MM.1S (cell line): ENCODE measurements at regions not wholly inside any gene's neighbourhood (a gene's known extent, or its start where the extent isn't known, plus 50 kb on each side); places are given as distances from the start of the nearest gene placed in this dataset.

Experiments used
- DNase-seq: peaks from one replicate; pipeline ENCODE4 v3.0.0-alpha.2; 2015
- H2AFZ ChIP-seq: fragments of 300-600 bp; sonication (generic); 2 replicates; pipeline ENCODE4 v1.6.0; 2016; ENCODE audit warnings: antibody characterized with exemption, low read length
- H3F3A ChIP-seq: fragments of 300-600 bp; sonication (generic); 2 replicates; pipeline ENCODE4 v1.6.1; 2016; ENCODE audit warnings: mild to moderate bottlenecking, antibody characterized with exemption, low read length, moderate library complexity, mixed read lengths; ENCODE audit not compliant: insufficient read depth
- H3K27ac ChIP-seq: fragments of 300-600 bp; sonication (generic); 2 replicates; pipeline ENCODE4 v1.5.1; 2016; ENCODE audit warnings: mild to moderate bottlenecking, low read length
- H3K27me3 ChIP-seq: fragments of 300-600 bp; sonication (generic); replicated peaks from 2 replicates; pipeline ENCODE4 v1.6.0; 2016; ENCODE audit warnings: low read length; ENCODE audit not compliant: insufficient read depth
- H3K36me3 ChIP-seq: fragments of 300-600 bp; sonication (generic); replicated peaks from 2 replicates; pipeline ENCODE4 v1.6.1; 2016; ENCODE audit warnings: mild to moderate bottlenecking, low read length, mixed read lengths; ENCODE audit not compliant: insufficient read depth
- H3K4me1 ChIP-seq: fragments of 300-600 bp; sonication (generic); 2 replicates; pipeline ENCODE4 v1.6.1; 2016; ENCODE audit warnings: low read length, mixed read lengths
- H3K4me2 ChIP-seq: fragments of 300-600 bp; sonication (generic); 2 replicates; pipeline ENCODE4 v1.6.0; 2016; ENCODE audit warnings: low read depth, low read length
- H3K4me3 ChIP-seq: fragments of 300-600 bp; sonication (generic); 2 replicates; pipeline ENCODE4 v1.5.1; 2016; ENCODE audit warnings: low read length, mixed read lengths
- H3K79me2 ChIP-seq: fragments of 300-600 bp; sonication (generic); 2 replicates; pipeline ENCODE4 v1.6.1; 2016; ENCODE audit warnings: mixed run types, low read length, mixed read lengths
- H3K9ac ChIP-seq: fragments of 300-600 bp; sonication (generic); 2 replicates; pipeline ENCODE4 v1.6.1; 2016; ENCODE audit warnings: low read length, mixed read lengths
- H3K9me2 ChIP-seq: fragments of 300-600 bp; sonication (generic); replicated peaks from 2 replicates; pipeline ENCODE4 v1.6.1; 2016; ENCODE audit warnings: mild to moderate bottlenecking, low read length, mixed read lengths; ENCODE audit not compliant: insufficient read depth
- H3K9me3 ChIP-seq: fragments of 300-600 bp; sonication (generic); replicated peaks from 2 replicates; pipeline ENCODE4 v1.6.1; 2016; ENCODE audit warnings: mild to moderate bottlenecking, low read length, mixed read lengths; ENCODE audit not compliant: insufficient read depth
- H4K20me1 ChIP-seq: fragments of 300-600 bp; sonication (generic); 2 replicates; pipeline ENCODE4 v1.6.1; 2016; ENCODE audit warnings: mild to moderate bottlenecking, low read length, moderate library complexity, mixed read lengths; ENCODE audit not compliant: insufficient read depth
- EZH2 ChIP-seq: fragments of 300-600 bp; sonication (generic); optimal IDR thresholded peaks from 2 replicates; pipeline ENCODE3; 2017; ENCODE audit warnings: low read depth, mild to moderate bottlenecking, antibody characterized with exemption, low read length, mixed read lengths
- EZH2phosphoT487 ChIP-seq: fragments of 300-600 bp; sonication (generic); IDR thresholded peaks from 2 replicates; pipeline ENCODE4 v1.6.1; 2018; ENCODE audit warnings: antibody characterized with exemption, low read length
- TF ChIP-seq, protein P1 (sequence below): fragments of 300-600 bp; sonication (generic); IDR thresholded peaks from 2 replicates; pipeline ENCODE4 v1.5.1; 2016; ENCODE audit warnings: antibody characterized with exemption, low read length, mixed read lengths

DNA sequence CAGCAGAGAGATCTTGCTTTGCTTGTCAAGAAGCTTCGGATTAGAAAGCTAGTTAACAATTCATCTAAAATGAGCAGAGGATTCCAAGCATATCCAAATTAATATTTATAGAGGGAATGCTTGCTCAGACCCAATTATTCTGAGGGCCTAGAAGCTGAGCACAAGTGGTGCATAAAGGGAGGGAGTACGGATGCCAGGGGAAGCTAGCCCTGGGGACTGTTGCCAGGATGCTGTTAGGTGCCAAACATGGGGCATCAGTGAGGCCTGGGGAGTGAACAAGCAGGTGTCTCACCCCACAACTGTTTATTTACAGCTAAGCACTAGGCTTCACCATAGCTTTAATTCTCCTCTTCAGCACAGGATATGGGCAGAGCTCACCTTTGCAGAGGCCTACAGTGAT lies 684.1 kb upstream of the C16orf82 start:
- H3K4me1 ChIP-seq, result no peaks in the 10 kb centered on the region
- no peaks in the 10 kb centered on the region for H4K20me1 ChIP-seq
- H3K27me3 ChIP-seq, result no peaks in the 10 kb centered on the region
- H3F3A ChIP-seq, result no peaks in the 10 kb centered on the region
- H3K9ac ChIP-seq, result no peak overlapping the region
- no peak overlapping the region for H2AFZ ChIP-seq
- no peak overlapping the region for H3K4me2 ChIP-seq
- no peaks in the 10 kb centered on the region for H3K9me2 ChIP-seq
- no peak for DNase-seq
- no peaks in the 10 kb centered on the region for H3K36me3 ChIP-seq
- no peaks in the 10 kb centered on the region for H3K79me2 ChIP-seq
- no peaks in the 10 kb centered on the region for H3K9me3 ChIP-seq
- H3K4me3 ChIP-seq, result no peak overlapping the region
- no peak overlapping the region for H3K27ac ChIP-seq
- no peak for TF ChIP-seq EZH2phosphoT487
- TF ChIP-seq EZH2, result no peak

DNA sequence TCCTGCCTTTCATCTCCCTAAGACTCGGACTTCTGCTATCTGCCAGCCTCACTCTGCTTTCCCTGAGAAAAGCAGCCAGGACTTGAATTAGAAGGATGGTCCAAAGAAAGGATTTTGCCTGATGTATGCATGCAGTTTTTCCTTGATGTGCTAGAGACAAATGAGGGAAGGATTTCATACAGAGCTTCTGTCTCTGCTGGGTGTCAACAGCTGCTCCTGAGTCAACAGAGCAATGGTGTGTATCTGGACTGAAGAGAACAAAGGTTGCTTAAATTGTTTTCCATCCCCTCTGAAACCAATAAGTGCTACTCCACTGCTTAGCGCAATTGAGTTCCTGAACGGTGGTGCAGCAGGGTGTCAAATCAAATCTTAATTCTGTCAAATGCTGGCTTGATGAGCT lies 680.6 kb upstream of the C16orf82 start:
- H4K20me1 ChIP-seq, result no peaks in the 10 kb centered on the region
- TF ChIP-seq EZH2phosphoT487 (no peak), EZH2 (no peak)

DNA sequence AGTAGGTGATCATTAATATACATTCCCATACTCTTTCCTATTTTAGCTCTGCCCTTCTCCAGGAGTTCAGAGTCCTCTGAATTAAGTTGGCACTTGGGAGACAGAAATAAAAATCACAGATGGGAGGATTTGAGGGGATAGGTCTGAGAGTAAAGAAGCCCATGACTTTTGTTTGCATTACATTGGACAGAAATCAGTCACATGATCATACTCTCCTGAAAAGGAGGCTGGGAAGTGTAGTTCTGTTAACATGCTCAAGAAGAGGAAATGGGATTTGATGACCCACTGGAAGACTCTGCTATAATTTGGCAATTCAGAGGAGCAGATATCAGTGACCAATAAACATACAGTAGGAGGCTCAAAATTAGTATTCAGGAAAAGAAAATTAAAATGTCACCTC lies 674.9 kb upstream of the C16orf82 start:
- H3K4me3 ChIP-seq, result no peak overlapping the region
- no peaks in the 10 kb centered on the region for H3K9me3 ChIP-seq
- H4K20me1 ChIP-seq, result no peaks in the 10 kb centered on the region
- no peak for DNase-seq
- H3K9me2 ChIP-seq, result no peaks in the 10 kb centered on the region
- H3K4me1 ChIP-seq, result no peaks in the 10 kb centered on the region
- H3F3A ChIP-seq, result no peaks in the 10 kb centered on the region
- no peak overlapping the region for H3K4me2 ChIP-seq
- no peak for TF ChIP-seq EZH2phosphoT487
- H3K9ac ChIP-seq, result no peak overlapping the region
- H3K79me2 ChIP-seq, result no peaks in the 10 kb centered on the region
- H3K27me3 ChIP-seq, result no peaks in the 10 kb centered on the region
- no peaks in the 10 kb centered on the region for H3K36me3 ChIP-seq
- H3K27ac ChIP-seq, result no peak overlapping the region
- H2AFZ ChIP-seq, result no peak overlapping the region

More for the DNA sequence above, 680.6 kb upstream of the C16orf82 start:
- H3K4me1 ChIP-seq, result no peaks in the 10 kb centered on the region
- H3K27me3 ChIP-seq, result no peaks in the 10 kb centered on the region
- no peak overlapping the region for H3K27ac ChIP-seq
- H2AFZ ChIP-seq, result no peak overlapping the region
- H3K4me2 ChIP-seq, result no peak overlapping the region
- H3K9me3 ChIP-seq, result no peaks in the 10 kb centered on the region
- no peaks in the 10 kb centered on the region for H3F3A ChIP-seq
- no peak overlapping the region for H3K9ac ChIP-seq
- H3K79me2 ChIP-seq, result no peaks in the 10 kb centered on the region
- H3K9me2 ChIP-seq, result no peaks in the 10 kb centered on the region
- no peaks in the 10 kb centered on the region for H3K36me3 ChIP-seq
- no peak overlapping the region for H3K4me3 ChIP-seq
- no peak for DNase-seq

DNA sequence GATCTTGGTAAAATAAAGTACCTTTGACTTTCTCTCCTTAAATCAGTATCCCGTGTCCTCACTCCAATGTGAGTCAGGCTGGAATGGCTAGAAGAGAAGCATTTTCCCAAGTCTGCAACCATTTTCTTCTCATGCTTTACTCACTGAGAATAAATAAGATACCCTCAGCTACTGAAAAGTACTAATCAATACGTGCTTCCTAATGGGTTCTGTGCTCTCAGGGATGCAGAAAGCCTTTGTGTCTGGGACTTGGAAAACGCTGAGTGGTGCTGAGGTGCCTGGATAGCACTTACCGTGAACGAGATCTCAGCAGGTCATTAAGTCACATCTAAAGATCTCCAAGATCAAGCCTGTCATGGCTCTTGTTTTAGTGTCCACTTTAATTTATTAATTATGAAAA lies 672.3 kb upstream of the C16orf82 start:
- Histone ChIP-seq H2AFZ (no peak overlapping the region), H3K9me3 (no peaks in the 10 kb centered on the region), H3K9me2 (no peaks in the 10 kb centered on the region), H3K4me3 (no peak overlapping the region), H4K20me1 (no peaks in the 10 kb centered on the region; the same call in 1 of the 2 replicates), H3K9ac (no peak overlapping the region), H3K27ac (no peak overlapping the region), H3K27me3 (no peaks in the 10 kb centered on the region), H3K79me2 (no peaks in the 10 kb centered on the region), H3F3A (no peaks in the 10 kb centered on the region), H3K4me2 (no peak overlapping the region), H3K36me3 (no peaks in the 10 kb centered on the region), H3K4me1 (no peaks in the 10 kb centered on the region)
- TF ChIP-seq, protein P1, sequence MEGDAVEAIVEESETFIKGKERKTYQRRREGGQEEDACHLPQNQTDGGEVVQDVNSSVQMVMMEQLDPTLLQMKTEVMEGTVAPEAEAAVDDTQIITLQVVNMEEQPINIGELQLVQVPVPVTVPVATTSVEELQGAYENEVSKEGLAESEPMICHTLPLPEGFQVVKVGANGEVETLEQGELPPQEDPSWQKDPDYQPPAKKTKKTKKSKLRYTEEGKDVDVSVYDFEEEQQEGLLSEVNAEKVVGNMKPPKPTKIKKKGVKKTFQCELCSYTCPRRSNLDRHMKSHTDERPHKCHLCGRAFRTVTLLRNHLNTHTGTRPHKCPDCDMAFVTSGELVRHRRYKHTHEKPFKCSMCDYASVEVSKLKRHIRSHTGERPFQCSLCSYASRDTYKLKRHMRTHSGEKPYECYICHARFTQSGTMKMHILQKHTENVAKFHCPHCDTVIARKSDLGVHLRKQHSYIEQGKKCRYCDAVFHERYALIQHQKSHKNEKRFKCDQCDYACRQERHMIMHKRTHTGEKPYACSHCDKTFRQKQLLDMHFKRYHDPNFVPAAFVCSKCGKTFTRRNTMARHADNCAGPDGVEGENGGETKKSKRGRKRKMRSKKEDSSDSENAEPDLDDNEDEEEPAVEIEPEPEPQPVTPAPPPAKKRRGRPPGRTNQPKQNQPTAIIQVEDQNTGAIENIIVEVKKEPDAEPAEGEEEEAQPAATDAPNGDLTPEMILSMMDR, result no peak
- TF ChIP-seq EZH2phosphoT487, result no peak
- TF ChIP-seq EZH2, result no peak
- DNase-seq, result no peak

DNA sequence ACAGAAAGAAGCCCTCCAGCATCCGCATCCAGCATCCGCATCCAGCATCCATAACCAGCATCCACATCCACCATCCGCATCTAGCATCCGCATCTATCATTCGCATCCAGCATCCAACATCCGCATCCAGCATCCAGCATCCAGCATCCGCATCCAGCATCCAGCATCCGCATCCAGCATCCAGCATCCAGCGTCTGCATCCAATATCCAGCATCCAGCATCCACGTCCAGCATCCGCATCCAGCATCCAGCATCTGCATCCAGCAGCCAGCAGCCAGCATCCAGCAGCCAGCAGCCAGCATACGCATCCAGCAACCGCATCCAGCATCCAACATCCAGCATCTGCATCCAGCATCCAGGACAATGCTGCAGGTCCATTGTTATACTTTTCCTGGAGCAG lies 671.0 kb upstream of the C16orf82 start:
- no peaks in the 10 kb centered on the region for H3K36me3 ChIP-seq
- no peak overlapping the region for H3K4me2 ChIP-seq
- H3K9ac ChIP-seq, result no peak overlapping the region
- DNase-seq, result no peak
- no peak overlapping the region for H2AFZ ChIP-seq
- no peaks in the 10 kb centered on the region for H3K4me1 ChIP-seq
- H3K27ac ChIP-seq, result no peak overlapping the region
- H3K9me2 ChIP-seq, result no peaks in the 10 kb centered on the region
- no peaks in the 10 kb centered on the region; the same call in 1 of the 2 replicates for H4K20me1 ChIP-seq
- TF ChIP-seq EZH2 (no peak), EZH2phosphoT487 (no peak)
- TF ChIP-seq, protein P1, result no peak
- H3F3A ChIP-seq, result no peaks in the 10 kb centered on the region
- H3K27me3 ChIP-seq, result no peaks in the 10 kb centered on the region
- no peaks in the 10 kb centered on the region for H3K9me3 ChIP-seq
- no peak overlapping the region for H3K4me3 ChIP-seq
- H3K79me2 ChIP-seq, result no peaks in the 10 kb centered on the region
